Neural progenitor cell (in vitro differentiated cells): ENCODE measurements at regions not wholly inside any gene's neighbourhood (a gene's known extent, or its start where the extent isn't known, plus 50 kb on each side); places are given as distances from the start of the nearest gene placed in this dataset.

Source experiments
- EZH2 ChIP-seq: fragments of 200-600 bp; sonication (generic); IDR thresholded peaks from 2 replicates; pipeline ENCODE4 v1.6.1; 2017; ENCODE audit warnings: antibody characterized with exemption, mild to moderate bottlenecking, moderate library complexity
- EZH2phosphoT487 ChIP-seq: fragments of 200-600 bp; sonication (generic); IDR thresholded peaks from 2 replicates; pipeline ENCODE4 v1.6.1; 2017; ENCODE audit warnings: antibody characterized with exemption
- TF ChIP-seq, protein P1 (sequence below): fragments of 200-600 bp; sonication (generic); IDR thresholded peaks from 2 replicates; pipeline ENCODE4 v1.5.1; 2017; ENCODE audit warnings: antibody characterized with exemption, mild to moderate bottlenecking

DNA sequence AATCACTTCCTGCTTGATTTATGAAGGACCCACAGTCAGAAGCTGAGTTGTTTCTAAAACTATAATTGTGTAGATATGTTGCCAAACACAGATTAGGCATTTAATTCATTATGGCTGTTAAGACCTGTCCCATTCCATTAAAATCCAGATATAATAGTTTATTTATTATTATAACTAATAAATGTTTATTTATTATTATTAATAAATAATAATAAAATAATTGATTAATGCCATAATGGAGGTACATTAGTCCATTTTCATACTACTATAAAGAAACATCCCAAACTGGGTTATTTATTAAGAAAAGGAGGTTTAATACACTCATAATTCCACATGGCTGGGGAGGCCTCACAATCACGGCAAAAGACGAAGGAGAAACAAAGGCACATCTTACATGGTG, 1240.9 kb downstream of the CDH11 start:
- TF ChIP-seq, protein P1, sequence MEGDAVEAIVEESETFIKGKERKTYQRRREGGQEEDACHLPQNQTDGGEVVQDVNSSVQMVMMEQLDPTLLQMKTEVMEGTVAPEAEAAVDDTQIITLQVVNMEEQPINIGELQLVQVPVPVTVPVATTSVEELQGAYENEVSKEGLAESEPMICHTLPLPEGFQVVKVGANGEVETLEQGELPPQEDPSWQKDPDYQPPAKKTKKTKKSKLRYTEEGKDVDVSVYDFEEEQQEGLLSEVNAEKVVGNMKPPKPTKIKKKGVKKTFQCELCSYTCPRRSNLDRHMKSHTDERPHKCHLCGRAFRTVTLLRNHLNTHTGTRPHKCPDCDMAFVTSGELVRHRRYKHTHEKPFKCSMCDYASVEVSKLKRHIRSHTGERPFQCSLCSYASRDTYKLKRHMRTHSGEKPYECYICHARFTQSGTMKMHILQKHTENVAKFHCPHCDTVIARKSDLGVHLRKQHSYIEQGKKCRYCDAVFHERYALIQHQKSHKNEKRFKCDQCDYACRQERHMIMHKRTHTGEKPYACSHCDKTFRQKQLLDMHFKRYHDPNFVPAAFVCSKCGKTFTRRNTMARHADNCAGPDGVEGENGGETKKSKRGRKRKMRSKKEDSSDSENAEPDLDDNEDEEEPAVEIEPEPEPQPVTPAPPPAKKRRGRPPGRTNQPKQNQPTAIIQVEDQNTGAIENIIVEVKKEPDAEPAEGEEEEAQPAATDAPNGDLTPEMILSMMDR, result no peak
- TF ChIP-seq EZH2phosphoT487, result no peak
- TF ChIP-seq EZH2, result no peak
